ENCODE measurements at regions not wholly inside any gene's neighbourhood (a gene's known extent, or its start where the extent isn't known, plus 50 kb on each side); places are given as distances from the start of the nearest gene placed in this dataset.

DNA sequence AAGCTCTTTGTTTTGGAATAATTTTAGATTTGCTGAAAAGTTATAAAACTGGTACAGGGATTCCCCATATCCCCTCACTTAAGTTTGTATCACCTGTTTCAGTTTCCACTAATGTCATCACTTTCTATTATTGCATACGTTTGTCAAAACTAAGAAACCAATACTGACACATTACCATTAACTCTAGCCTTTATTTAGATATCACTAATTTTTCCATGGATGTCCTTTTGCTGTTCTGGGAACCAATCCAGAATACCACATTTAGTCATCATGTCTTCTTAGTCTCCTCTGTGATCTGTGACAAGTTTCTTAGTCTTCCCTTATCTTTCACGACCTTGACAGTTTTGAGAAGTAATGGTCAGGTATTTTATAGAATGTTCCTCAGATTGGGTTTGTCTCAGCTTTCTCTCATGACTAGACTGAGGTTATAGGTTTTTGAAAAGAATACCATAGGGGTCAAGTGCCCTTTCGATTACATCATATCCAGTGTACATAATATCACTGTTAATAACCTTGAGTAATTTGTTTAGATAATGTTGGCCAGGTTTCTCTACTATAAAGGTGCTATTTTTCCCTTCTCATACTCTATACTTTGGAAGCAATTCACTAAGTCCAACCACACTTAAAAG, 51.9 kb upstream of the NMUR2 start:
- H3K4me3 Mint-ChIP-seq, result no peak overlapping the region
- peaks cover 9% of the 10 kb centered on the region for H3K27me3 Mint-ChIP-seq (ENCODE audit: low read depth, poor library complexity)
- no peaks in the 10 kb centered on the region for H3K4me1 Mint-ChIP-seq
- no peak overlapping the region for H3K27ac Mint-ChIP-seq
- no peaks in the 10 kb centered on the region for H3K36me3 Mint-ChIP-seq (ENCODE audit: low read depth)
- H3K9me3 Mint-ChIP-seq, result no peaks in the 10 kb centered on the region
- no peak for DNase-seq
- TF ChIP-seq, protein P1, sequence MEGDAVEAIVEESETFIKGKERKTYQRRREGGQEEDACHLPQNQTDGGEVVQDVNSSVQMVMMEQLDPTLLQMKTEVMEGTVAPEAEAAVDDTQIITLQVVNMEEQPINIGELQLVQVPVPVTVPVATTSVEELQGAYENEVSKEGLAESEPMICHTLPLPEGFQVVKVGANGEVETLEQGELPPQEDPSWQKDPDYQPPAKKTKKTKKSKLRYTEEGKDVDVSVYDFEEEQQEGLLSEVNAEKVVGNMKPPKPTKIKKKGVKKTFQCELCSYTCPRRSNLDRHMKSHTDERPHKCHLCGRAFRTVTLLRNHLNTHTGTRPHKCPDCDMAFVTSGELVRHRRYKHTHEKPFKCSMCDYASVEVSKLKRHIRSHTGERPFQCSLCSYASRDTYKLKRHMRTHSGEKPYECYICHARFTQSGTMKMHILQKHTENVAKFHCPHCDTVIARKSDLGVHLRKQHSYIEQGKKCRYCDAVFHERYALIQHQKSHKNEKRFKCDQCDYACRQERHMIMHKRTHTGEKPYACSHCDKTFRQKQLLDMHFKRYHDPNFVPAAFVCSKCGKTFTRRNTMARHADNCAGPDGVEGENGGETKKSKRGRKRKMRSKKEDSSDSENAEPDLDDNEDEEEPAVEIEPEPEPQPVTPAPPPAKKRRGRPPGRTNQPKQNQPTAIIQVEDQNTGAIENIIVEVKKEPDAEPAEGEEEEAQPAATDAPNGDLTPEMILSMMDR (IDR thresholded peaks at IDR 0.05), result no peak

DNA sequence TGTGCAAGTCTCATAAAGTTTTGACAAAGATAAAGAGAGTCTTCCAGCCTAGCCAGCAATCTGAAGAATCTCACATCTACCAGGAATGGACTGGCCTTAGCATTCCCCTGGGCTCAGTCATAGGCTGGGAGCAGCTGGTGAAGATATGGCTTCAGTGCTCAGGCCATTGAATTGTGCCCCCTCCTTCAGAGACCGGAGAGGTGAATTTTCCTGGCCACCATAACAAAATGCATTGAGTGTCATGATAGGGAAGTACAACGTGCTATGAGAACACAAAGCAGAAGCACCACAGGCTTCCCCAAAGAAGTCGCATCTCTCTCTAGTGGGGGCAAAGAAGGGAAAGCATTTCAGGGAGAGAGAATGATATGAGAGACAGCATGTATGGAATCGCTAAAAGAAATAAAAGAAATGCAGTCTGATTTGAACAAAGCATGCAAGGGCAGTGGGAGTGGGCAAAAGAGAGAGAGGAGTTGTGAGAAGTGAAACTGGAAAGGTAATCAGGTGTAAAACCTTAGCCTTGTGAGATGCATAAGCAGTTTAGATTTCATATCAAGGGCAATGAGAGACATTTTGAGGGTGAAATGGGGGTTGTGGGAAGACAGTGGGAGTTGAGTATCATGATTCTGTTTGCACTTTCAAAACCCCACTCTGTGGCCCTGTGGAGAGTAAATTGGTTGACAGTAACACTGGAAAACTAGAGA, 57.1 kb upstream of the NMUR2 start:
- peak overlapping the region; percentile 6 for H3K27ac Mint-ChIP-seq
- no peak overlapping the region for H3K4me3 Mint-ChIP-seq
- H3K9me3 Mint-ChIP-seq, result no peaks in the 10 kb centered on the region
- TF ChIP-seq, protein P1 (IDR thresholded peaks at IDR 0.05), result no peak
- peaks cover 14% of the 10 kb centered on the region for H3K27me3 Mint-ChIP-seq (ENCODE audit: low read depth, poor library complexity)
- DNase-seq, result no peak
- H3K36me3 Mint-ChIP-seq (ENCODE audit: low read depth), result no peaks in the 10 kb centered on the region
- H3K4me1 Mint-ChIP-seq, result no peaks in the 10 kb centered on the region

DNA sequence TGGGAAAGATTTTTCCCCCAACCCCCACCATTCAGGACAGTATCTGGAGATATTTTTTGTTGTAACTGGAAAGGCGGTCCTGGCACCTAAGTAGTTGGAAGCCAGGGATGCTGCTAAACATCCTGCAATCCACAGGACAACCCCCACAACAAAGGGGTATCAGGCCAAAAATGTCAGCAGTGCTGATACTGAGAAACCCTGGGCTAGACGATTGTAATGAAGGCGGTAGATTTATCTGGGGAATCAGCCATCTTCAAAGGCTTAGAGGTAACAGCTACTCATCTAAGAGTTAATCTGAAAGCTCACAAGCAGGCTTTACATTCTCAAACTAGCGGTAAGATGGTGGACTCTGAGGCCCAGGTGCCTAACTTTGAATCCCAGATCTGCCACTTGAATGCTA, 59.0 kb upstream of the NMUR2 start:
- Mint-ChIP-seq H3K27ac (peak overlapping the region; percentile 20), H3K9me3 (no peaks in the 10 kb centered on the region), H3K27me3 (ENCODE audit: low read depth, poor library complexity) (peaks cover 13% of the 10 kb centered on the region)

GRCh38 chr5:152465140-152465539, 60.1 kb upstream of the NMUR2 start:
- Mint-ChIP-seq H3K27me3 (ENCODE audit: low read depth, poor library complexity) (peaks cover 13% of the 10 kb centered on the region), H3K9me3 (no peaks in the 10 kb centered on the region), H3K36me3 (ENCODE audit: low read depth) (no peaks in the 10 kb centered on the region), H3K27ac (no peak overlapping the region), H3K4me1 (no peaks in the 10 kb centered on the region), H3K4me3 (no peak overlapping the region)
- TF ChIP-seq, protein P1 (IDR thresholded peaks at IDR 0.05), result no peak
- no peak for DNase-seq

More for the DNA sequence above, 59.0 kb upstream of the NMUR2 start:
- DNase-seq, result no peak
- Mint-ChIP-seq H3K4me3 (no peak overlapping the region), H3K4me1 (no peaks in the 10 kb centered on the region), H3K36me3 (ENCODE audit: low read depth) (no peaks in the 10 kb centered on the region)
- TF ChIP-seq, protein P1 (IDR thresholded peaks at IDR 0.05), result no peak

- no peak for DNase-seq
- no peaks in the 10 kb centered on the region for H3K36me3 Mint-ChIP-seq (ENCODE audit: low read depth)
- H3K4me1 Mint-ChIP-seq, result no peaks in the 10 kb centered on the region
- TF ChIP-seq, protein P1 (IDR thresholded peaks at IDR 0.05), result no peak
- H3K4me3 Mint-ChIP-seq, result no peak overlapping the region
- no peaks in the 10 kb centered on the region for H3K9me3 Mint-ChIP-seq
- no peak overlapping the region for H3K27ac Mint-ChIP-seq
- H3K27me3 Mint-ChIP-seq (ENCODE audit: low read depth, poor library complexity), result peaks cover 16% of the 10 kb centered on the region
Observed at GRCh38 chr5:152466085-152466745, 61.1 kb upstream of the NMUR2 start.

All from nephron progenitor cell (in vitro differentiated cells).